OCI-LY7 (cell line): ENCODE measurements at regions not wholly inside any gene's neighbourhood (a gene's known extent, or its start where the extent isn't known, plus 50 kb on each side); places are given as distances from the start of the nearest gene placed in this dataset.

ENCODE experiments used
- BruUV-seq: library from RNA; stranded (reverse); fragments of 400-500 nt; replicated peaks from 2 replicates; lab custom pipeline; 2021; lab: Mats Ljungman, UMichigan
- CTCF ChIA-PET: fragments of 300-600 bp; sonication (Branson Sonifier 250); formaldehyde crosslinking; loops from one replicate; lab custom pipeline; 2022; ENCODE audit warnings: antibody characterized with exemption; ENCODE audit not compliant: unreplicated experiment; lab: Charles Lee
- POLR2A ChIA-PET: fragments of 300-600 bp; sonication (Branson Sonifier 250); formaldehyde crosslinking; loops from one replicate; lab custom pipeline; 2022; ENCODE audit warnings: antibody characterized with exemption; lab: Charles Lee
- DNase-seq: peaks from one replicate; pipeline ENCODE4 v3.0.0-alpha.2; 2015; ENCODE audit warnings: low spot score
- H2AFZ ChIP-seq: fragments of 200-600 bp; sonication (generic), shearing (Covaris generic); 2 replicates; pipeline ENCODE4 v1.6.1; 2014; ENCODE audit warnings: mild to moderate bottlenecking, antibody characterized with exemption, low read length, moderate library complexity
- H3K27ac ChIP-seq: fragments of 200-600 bp; sonication (generic); 2 replicates; pipeline ENCODE4 v1.5.1; 2014; ENCODE audit warnings: mixed run types, low read depth, mild to moderate bottlenecking, moderate library complexity, low read length, inconsistent platforms; ENCODE audit not compliant: poor library complexity, severe bottlenecking
- H3K36me3 ChIP-seq: fragments of 200-600 bp; sonication (generic); 2 replicates; pipeline ENCODE4 v1.6.1; 2014; ENCODE audit warnings: mild to moderate bottlenecking, antibody characterized with exemption, low read length, moderate library complexity, mixed read lengths; ENCODE audit not compliant: insufficient read depth
- H3K4me1 ChIP-seq: fragments of 200-600 bp; sonication (generic); 2 replicates; pipeline ENCODE4 v1.5.1; 2014; ENCODE audit warnings: mild to moderate bottlenecking, low read length; ENCODE audit not compliant: insufficient read depth, poor library complexity, severe bottlenecking
- H3K4me2 ChIP-seq: fragments of 200-600 bp; sonication (generic); 2 replicates; pipeline ENCODE4 v1.6.1; 2014; ENCODE audit warnings: mild to moderate bottlenecking, low read length
- H3K4me3 ChIP-seq: fragments of 200-600 bp; sonication (generic); 2 replicates; pipeline ENCODE4 v1.5.1; 2014; ENCODE audit warnings: mild to moderate bottlenecking, low read depth, low read length; ENCODE audit not compliant: poor library complexity, severe bottlenecking
- H3K79me2 ChIP-seq: fragments of 200-600 bp; sonication (generic); 2 replicates; pipeline ENCODE4 v1.6.1; 2016; ENCODE audit warnings: low read depth, mild to moderate bottlenecking, low read length, moderate library complexity, mixed read lengths; ENCODE audit not compliant: insufficient read depth
- H3K9me2 ChIP-seq: fragments of 200-600 bp; sonication (generic); 2 replicates; pipeline ENCODE4 v1.6.1; 2016; ENCODE audit warnings: mild to moderate bottlenecking, low read length, mixed read lengths; ENCODE audit not compliant: insufficient read depth
- H3K9me3 ChIP-seq: fragments of 200-600 bp; sonication (generic); 2 replicates; pipeline ENCODE4 v1.6.1; 2014; ENCODE audit warnings: mild to moderate bottlenecking, mixed run types, low read length, mixed read lengths
- H4K20me1 ChIP-seq: fragments of 200-600 bp; sonication (generic); 2 replicates; pipeline ENCODE4 v1.6.1; 2014; ENCODE audit warnings: mild to moderate bottlenecking, antibody characterized with exemption, low read length, moderate library complexity, mixed read lengths; ENCODE audit not compliant: insufficient read depth
- EZH2phosphoT487 ChIP-seq: fragments of 200-600 bp; sonication (generic); IDR thresholded peaks from 2 replicates; pipeline ENCODE4 v1.6.1; 2018; ENCODE audit warnings: low read depth, borderline replicate concordance, mild to moderate bottlenecking, mixed run types, antibody characterized with exemption, low read length, moderate library complexity, mixed read lengths
- intact Hi-C: fragments of 100-400 bp; cut with micrococcal nuclease; formaldehyde crosslinking; loops from one replicate; pipeline ENCODE4 v1.10.0; 2022; ENCODE audit not compliant: unreplicated experiment
- TF ChIP-seq, protein P1 (sequence below): fragments of 200-600 bp; sonication (generic); conservative IDR thresholded peaks from 2 replicates; pipeline ENCODE4 v1.5.1; 2014; ENCODE audit warnings: mild to moderate bottlenecking, antibody characterized with exemption, low read length, moderate library complexity, mixed read lengths

DNA sequence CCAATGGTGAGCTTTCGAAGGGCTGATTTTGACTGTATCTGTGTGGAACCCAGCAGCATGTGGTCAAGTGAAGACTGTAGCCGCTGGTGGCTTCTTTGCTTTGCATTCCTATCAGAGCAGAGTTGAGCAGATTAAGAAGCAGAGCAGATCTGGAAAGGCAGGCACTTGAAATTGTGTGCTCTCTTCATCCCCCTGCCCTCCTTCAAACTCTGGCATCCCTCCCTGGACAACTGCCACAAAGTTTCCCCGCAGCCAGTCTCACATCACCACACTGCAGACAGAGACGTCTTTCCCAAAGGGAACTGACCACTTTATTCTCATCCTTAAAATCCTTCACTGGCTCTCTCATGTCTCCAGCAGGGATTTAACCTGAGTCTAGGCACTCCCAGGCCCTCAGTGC lies 237.1 kb upstream of the DYNLRB2 start:
- no peak overlapping the region for H2AFZ ChIP-seq
- no peaks in the 10 kb centered on the region for H4K20me1 ChIP-seq
- H3K4me2 ChIP-seq = no peak overlapping the region
- CTCF ChIA-PET = no interaction called here
- TF ChIP-seq, protein P1, sequence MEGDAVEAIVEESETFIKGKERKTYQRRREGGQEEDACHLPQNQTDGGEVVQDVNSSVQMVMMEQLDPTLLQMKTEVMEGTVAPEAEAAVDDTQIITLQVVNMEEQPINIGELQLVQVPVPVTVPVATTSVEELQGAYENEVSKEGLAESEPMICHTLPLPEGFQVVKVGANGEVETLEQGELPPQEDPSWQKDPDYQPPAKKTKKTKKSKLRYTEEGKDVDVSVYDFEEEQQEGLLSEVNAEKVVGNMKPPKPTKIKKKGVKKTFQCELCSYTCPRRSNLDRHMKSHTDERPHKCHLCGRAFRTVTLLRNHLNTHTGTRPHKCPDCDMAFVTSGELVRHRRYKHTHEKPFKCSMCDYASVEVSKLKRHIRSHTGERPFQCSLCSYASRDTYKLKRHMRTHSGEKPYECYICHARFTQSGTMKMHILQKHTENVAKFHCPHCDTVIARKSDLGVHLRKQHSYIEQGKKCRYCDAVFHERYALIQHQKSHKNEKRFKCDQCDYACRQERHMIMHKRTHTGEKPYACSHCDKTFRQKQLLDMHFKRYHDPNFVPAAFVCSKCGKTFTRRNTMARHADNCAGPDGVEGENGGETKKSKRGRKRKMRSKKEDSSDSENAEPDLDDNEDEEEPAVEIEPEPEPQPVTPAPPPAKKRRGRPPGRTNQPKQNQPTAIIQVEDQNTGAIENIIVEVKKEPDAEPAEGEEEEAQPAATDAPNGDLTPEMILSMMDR = no peak
- no peak for TF ChIP-seq EZH2phosphoT487
- no peak for DNase-seq
- H3K4me1 ChIP-seq = no peaks in the 10 kb centered on the region
- H3K4me3 ChIP-seq = no peak overlapping the region
- H3K79me2 ChIP-seq = no peaks in the 10 kb centered on the region
- no peak overlapping the region for H3K27ac ChIP-seq
- intact Hi-C loops = no loop called here
- H3K9me2 ChIP-seq = no peaks in the 10 kb centered on the region
- no peaks in the 10 kb centered on the region for H3K9me3 ChIP-seq
- no TSS peak for BruUV-seq
- H3K36me3 ChIP-seq = no peaks in the 10 kb centered on the region
- POLR2A ChIA-PET = no interaction called here

DNA sequence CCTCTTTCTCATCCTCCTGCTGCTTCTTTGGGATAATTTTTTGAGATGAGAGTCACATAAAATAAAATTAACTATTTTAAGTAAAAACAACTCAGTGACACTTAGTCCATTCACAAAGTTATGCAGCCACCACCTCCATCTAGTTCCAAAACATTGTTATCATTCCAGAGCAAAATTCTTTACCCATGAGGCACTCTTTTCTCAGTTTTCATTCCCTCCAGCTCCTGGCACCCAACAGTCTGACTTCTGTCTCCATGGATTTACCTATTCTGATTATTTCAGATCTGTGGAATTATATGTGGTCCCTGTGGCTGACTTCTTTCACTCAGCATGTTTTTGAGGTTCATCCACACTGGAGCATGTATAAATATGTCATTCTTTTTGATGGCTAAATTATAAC lies 239.9 kb upstream of the DYNLRB2 start:
- no TSS peak for BruUV-seq
- Histone ChIP-seq H4K20me1 (no peaks in the 10 kb centered on the region), H3K27ac (no peak overlapping the region), H3K79me2 (no peaks in the 10 kb centered on the region), H3K9me2 (no peaks in the 10 kb centered on the region), H3K9me3 (no peaks in the 10 kb centered on the region), H3K4me2 (no peak overlapping the region), H3K36me3 (no peaks in the 10 kb centered on the region), H3K4me3 (no peak overlapping the region), H3K4me1 (no peaks in the 10 kb centered on the region), H2AFZ (no peak overlapping the region)
- intact Hi-C loops = no loop called here
- ChIA-PET CTCF (no interaction called here), POLR2A (no interaction called here)
- TF ChIP-seq, protein P1 = no peak
- TF ChIP-seq EZH2phosphoT487 = no peak
- no peak for DNase-seq

DNA sequence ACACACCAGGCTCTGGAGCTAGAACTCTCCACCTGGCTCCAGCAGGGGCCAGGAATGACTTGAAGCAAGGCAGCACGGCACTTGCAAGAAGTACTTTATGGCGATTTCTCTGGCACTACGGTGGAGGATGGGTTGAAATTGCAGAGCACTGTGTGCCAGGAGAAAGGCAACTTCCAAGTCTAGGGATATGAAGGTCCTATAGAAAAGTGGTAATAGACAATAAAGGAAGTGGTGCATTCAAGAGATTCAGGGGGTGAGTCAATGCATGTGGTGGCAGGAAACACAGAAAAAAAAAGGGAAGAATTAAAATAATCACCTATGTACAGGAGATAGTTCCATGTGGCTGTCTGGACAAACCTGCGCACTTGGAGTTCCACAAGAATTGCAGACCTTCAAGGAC lies 240.3 kb upstream of the DYNLRB2 start:
- Histone ChIP-seq H4K20me1 (no peaks in the 10 kb centered on the region), H2AFZ (no peak overlapping the region), H3K9me2 (no peaks in the 10 kb centered on the region), H3K36me3 (no peaks in the 10 kb centered on the region), H3K27ac (no peak overlapping the region), H3K4me3 (no peak overlapping the region), H3K4me1 (no peaks in the 10 kb centered on the region), H3K9me3 (no peaks in the 10 kb centered on the region), H3K79me2 (no peaks in the 10 kb centered on the region), H3K4me2 (no peak overlapping the region)
- DNase-seq = no peak
- TF ChIP-seq EZH2phosphoT487 = no peak
- TF ChIP-seq, protein P1 = no peak
- ChIA-PET CTCF (no interaction called here), POLR2A (no interaction called here)
- intact Hi-C loops = no loop called here
- no TSS peak for BruUV-seq
